Activated CD8-positive, alpha-beta T cell treated with anti-CD3 and anti-CD28 coated beads for 36 hours (primary cell): ENCODE measurements at regions not wholly inside any gene's neighbourhood (a gene's known extent, or its start where the extent isn't known, plus 50 kb on each side); places are given as distances from the start of the nearest gene placed in this dataset.

ENCODE experiments used
- ATAC-seq: fragments of 200-7000 bp; cut with Tn5 transposase; one replicate; pipeline ENCODE4 v1.10.0; 2021; ENCODE audit warnings: mild to moderate bottlenecking, moderate library complexity
- CTCF ChIA-PET: fragments of 350-600 bp; sonication (Branson Sonifier 250); formaldehyde crosslinking; loops from one replicate; lab custom pipeline; 2021; ENCODE audit warnings: antibody characterized with exemption; lab: Charles Lee
- POLR2A ChIA-PET: fragments of 350-600 bp; sonication (Branson Sonifier 250); formaldehyde crosslinking; loops from one replicate; lab custom pipeline; 2021; ENCODE audit warnings: antibody characterized with exemption; lab: Charles Lee
- DNase-seq: peaks from one replicate; pipeline ENCODE4 v3.0.0-alpha.2; 2020
- H3K27ac Mint-ChIP-seq: one replicate; pipeline ENCODE4 v1.8.0; 2021; ENCODE audit warnings: mild to moderate bottlenecking, mixed read lengths
- H3K27me3 Mint-ChIP-seq: one replicate; pipeline ENCODE4 v1.8.0; 2021; ENCODE audit warnings: mixed read lengths
- H3K36me3 Mint-ChIP-seq: one replicate; pipeline ENCODE4 v1.8.0; 2021; ENCODE audit warnings: low read depth, mixed read lengths
- H3K4me1 Mint-ChIP-seq: one replicate; pipeline ENCODE4 v1.8.0; 2021; ENCODE audit warnings: low read depth, mixed read lengths
- H3K4me3 Mint-ChIP-seq: one replicate; pipeline ENCODE4 v1.8.0; 2021; ENCODE audit warnings: mild to moderate bottlenecking, moderate library complexity, mixed read lengths
- H3K9me3 Mint-ChIP-seq: one replicate; pipeline ENCODE4 v1.8.0; 2021; ENCODE audit warnings: mixed read lengths
- CTCF ChIP-seq: fragments of 200-600 bp; IDR thresholded peaks from one replicate; pipeline ENCODE4 v1.8.0; 2022; ENCODE audit warnings: antibody characterized with exemption, mild to moderate bottlenecking
- intact Hi-C: fragments of 100-400 bp; cut with micrococcal nuclease; formaldehyde crosslinking; loops from one replicate; pipeline ENCODE4 v1.10.0; 2022

- CTCF ChIA-PET = interaction anchor here (0.7 to 5.1 kb wide), 28 partner anchors 11 to 1665 kb away, joined by 3 to 50 read pairs (median 4); no protein-coding TSS in a partner anchor
- intact Hi-C loops = no loop called here
- Mint-ChIP-seq H3K4me1 (no peaks in the 10 kb centered on the region), H3K36me3 (no peaks in the 10 kb centered on the region), H3K27ac (no peak overlapping the region), H3K27me3 (peaks cover 25% of the 10 kb centered on the region), H3K4me3 (no peak overlapping the region), H3K9me3 (no peaks in the 10 kb centered on the region)
- no peak for ATAC-seq
- no peak for DNase-seq
- TF ChIP-seq CTCF = no peak
- POLR2A ChIA-PET = interaction anchor here (1.4 kb wide), 1 partner anchor 11 kb away, joined by 4 read pairs; no protein-coding TSS in a partner anchor
These were observed 284.4 kb upstream of the PARD3B start for GRCh38 chr2:204260901-204261300.

- ChIA-PET CTCF (interaction anchor here (0.7 to 5.1 kb wide), 12 partner anchors 12 to 1414 kb away, joined by 3 to 50 read pairs (median 4); no protein-coding TSS in a partner anchor), POLR2A (interaction anchor here (0.8 to 1.4 kb wide), 2 partner anchors 12 to 14 kb away, joined by 3 to 4 read pairs; no protein-coding TSS in a partner anchor)
- Mint-ChIP-seq H3K4me3 (no peak overlapping the region), H3K9me3 (no peaks in the 10 kb centered on the region), H3K27me3 (peaks cover 27% of the 10 kb centered on the region), H3K27ac (no peak overlapping the region), H3K4me1 (no peaks in the 10 kb centered on the region), H3K36me3 (no peaks in the 10 kb centered on the region)
- DNase-seq = no peak
- no peak for TF ChIP-seq CTCF
- intact Hi-C loops = no loop called here
- ATAC-seq = no peak
These were observed 283.4 kb upstream of the PARD3B start for GRCh38 chr2:204261846-204262245.

- Mint-ChIP-seq H3K27me3 (peaks cover 25% of the 10 kb centered on the region), H3K36me3 (no peaks in the 10 kb centered on the region), H3K4me1 (no peaks in the 10 kb centered on the region), H3K4me3 (no peak overlapping the region), H3K9me3 (no peaks in the 10 kb centered on the region), H3K27ac (no peak overlapping the region)
- ATAC-seq = no peak
- TF ChIP-seq CTCF = no peak
- DNase-seq = no peak
- intact Hi-C loops = no loop called here
- ChIA-PET POLR2A (no interaction called here), CTCF (no interaction called here)
These were observed 281.2 kb upstream of the PARD3B start for GRCh38 chr2:204264085-204264553.

- intact Hi-C loops = no loop called here
- DNase-seq (no peak), ATAC-seq (no peak)
- no peaks in the 10 kb centered on the region for H3K36me3 Mint-ChIP-seq
- H3K27me3 Mint-ChIP-seq = peaks cover 27% of the 10 kb centered on the region
- no peaks in the 10 kb centered on the region for H3K9me3 Mint-ChIP-seq
- no peak overlapping the region for H3K27ac Mint-ChIP-seq
- TF ChIP-seq CTCF = no peak
- no peak overlapping the region for H3K4me3 Mint-ChIP-seq
- no peaks in the 10 kb centered on the region for H3K4me1 Mint-ChIP-seq
- ChIA-PET POLR2A (no interaction called here), CTCF (no interaction called here)
These were observed 280.6 kb upstream of the PARD3B start for GRCh38 chr2:204264621-204265140.

GRCh38 chr2:204265681-204266181 is 279.5 kb upstream of the PARD3B start:
- no peak for DNase-seq
- ChIA-PET CTCF (no interaction called here), POLR2A (no interaction called here)
- intact Hi-C loops = no loop called here
- H3K9me3 Mint-ChIP-seq = peaks cover 5% of the 10 kb centered on the region
- H3K27me3 Mint-ChIP-seq = peaks cover 27% of the 10 kb centered on the region
- H3K4me3 Mint-ChIP-seq = no peak overlapping the region
- H3K27ac Mint-ChIP-seq = no peak overlapping the region
- H3K4me1 Mint-ChIP-seq = no peaks in the 10 kb centered on the region
- no peak for ATAC-seq
- TF ChIP-seq CTCF = no peak
- no peaks in the 10 kb centered on the region for H3K36me3 Mint-ChIP-seq
